ENCODE measurements at regions not wholly inside any gene's neighbourhood (a gene's known extent, or its start where the extent isn't known, plus 50 kb on each side); places are given as distances from the start of the nearest gene placed in this dataset.
"Not testable (repeated sequence)": the region's sequence is repeated elsewhere in the genome, so short reads cannot be mapped to it uniquely, and the experiment has no call there.

DNA sequence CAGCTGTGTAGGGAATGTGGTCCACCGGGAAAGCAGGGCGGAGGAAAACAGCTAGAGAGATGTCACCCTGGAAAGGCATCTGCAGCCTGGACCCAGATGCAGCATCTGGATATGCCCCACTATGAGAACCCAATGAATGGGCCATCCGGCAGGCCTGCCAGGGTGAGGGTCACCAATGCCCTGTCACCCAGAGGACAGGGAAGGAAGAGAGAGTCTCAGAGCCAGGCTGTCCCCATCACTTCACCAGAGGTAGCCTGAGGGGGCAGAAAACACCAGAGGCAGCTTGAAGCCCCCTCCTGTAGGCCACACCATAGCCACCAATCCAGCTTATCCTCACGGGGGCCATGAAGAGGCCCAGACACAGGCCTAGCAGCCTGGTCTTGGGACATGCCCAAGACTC, 118.8 kb downstream of the TUBA3C start:
- DNase-seq (ENCODE audit: low spot score) (no peak), FAIRE-seq (no peak)

DNA sequence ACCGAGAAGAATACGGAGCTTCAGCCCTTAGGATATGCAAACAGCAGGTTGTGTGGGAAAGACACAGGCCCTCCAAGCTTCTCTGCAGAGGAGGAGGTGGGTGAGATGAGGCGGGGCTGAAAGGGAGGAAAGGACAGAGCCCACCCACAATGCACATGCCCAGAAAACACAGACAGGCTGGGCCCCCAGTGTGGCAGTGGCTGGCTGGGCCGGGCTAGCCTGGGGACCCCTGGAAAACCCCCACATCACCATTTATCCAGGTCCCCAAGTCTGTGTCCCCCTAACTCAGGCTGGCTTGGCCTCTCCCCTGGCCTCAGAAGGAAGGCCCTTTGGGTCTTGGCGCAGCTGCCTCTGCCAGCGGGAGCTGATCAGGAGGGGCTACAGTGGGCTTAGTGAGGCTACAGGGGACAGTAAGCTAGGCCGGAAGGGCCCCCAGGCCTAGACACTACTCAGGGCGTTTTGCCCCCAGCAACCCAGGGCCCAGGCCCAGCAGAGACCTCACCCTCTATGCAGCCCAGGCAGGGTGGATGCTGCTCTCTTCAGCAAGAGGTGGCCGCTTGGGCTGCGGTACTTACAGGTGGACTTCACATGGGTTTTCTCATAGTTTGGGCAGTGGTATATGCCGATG, 119.5 kb downstream of the TUBA3C start:
- no peak for FAIRE-seq

DNA sequence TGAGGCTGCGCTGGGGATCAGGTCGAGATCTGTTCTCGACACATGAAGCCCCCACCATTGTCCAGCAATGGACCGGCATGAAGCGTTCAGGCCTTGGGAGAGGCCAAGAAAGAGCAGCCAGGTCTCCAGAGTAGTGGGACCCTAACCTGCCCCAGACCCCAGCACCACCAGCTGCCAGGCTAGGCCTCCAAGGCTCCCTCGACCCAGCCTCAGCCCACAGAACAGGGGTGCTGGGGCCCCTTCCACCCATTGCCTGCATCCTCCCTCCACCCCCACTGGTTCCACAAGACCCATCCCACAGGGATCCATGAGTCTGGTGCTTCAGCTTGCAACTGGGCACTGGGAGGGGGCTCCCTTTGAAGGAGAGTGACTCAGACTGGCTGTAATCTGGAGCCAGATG, 120.3 kb downstream of the TUBA3C start:
- DNase-seq (ENCODE audit: low spot score) (no peak), FAIRE-seq (no peak)

More for the DNA sequence above, 119.5 kb downstream of the TUBA3C start:
- no peak for DNase-seq (ENCODE audit: low spot score)

DNA sequence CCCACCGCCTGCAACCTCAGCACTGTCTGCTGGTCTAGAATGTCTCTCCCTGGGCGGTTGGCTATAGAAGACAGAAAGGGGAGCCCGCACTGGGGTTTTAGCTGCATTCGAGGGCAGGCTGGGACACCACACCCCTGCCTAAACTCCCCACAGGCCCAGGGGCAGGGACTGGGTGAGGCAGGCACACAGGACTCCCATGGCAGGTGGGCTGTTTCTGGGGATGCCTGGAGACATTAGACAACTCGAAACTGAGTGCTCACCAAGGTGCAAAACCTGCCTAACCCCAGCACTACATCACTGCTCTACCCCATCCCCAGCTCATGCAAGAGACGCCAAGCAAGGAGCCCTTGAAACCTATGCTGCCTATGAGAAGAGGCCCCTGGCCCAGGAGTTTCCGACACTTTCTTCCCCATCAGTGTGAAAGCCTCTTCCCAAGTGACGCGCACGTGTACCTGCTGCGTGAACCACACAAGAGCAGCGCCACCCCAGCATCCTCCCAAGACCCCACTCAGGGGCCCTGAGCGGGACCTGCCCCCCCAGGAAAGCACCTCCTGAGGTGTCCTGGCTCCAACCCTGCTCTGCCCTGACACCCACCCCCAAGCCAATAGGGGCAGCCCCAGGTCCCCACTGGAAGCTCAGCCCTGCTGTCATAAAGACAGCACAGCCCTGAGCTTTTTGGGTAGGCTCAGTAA, 121.2 kb downstream of the TUBA3C start:
- no peak for DNase-seq (ENCODE audit: low spot score)
- no peak for FAIRE-seq

DNA sequence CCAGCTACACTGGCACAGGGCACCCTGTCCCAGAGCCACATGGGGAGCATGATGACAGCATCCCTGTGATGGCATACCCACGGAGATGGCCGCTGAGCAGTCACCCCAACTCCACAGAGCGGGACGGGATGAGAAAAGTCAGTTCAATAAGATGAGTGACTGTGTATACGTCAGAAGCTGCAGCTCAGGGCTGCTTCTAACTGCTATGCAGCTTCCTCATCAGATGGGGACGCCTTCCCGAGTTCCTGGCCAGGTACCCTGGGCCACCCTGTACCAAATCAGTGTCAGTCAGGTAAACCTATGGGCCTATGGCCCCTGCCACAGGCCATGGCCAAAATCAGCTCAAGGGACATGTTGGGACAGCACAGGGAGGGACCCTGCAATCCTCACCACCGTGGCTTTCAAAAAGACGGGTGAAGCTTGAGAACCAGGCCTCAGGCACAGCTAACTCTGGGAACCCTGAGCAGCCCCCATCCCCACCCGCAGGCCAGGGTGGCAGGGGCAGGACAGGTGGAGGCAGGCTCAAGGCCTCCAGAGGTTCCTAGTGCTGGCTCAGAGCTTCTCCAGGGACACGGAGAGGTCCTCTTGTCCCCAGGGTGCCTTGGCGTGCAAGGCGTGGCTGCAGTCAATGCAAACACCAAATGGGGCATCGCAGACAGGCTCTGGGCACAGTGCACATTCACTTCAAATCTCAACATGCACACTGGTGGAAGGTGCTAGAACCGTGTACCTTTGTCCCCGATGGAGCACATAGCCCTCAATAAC, 122.4 kb downstream of the TUBA3C start:
- DNase-seq (ENCODE audit: low spot score) (no peak), FAIRE-seq (no peak)

DNA sequence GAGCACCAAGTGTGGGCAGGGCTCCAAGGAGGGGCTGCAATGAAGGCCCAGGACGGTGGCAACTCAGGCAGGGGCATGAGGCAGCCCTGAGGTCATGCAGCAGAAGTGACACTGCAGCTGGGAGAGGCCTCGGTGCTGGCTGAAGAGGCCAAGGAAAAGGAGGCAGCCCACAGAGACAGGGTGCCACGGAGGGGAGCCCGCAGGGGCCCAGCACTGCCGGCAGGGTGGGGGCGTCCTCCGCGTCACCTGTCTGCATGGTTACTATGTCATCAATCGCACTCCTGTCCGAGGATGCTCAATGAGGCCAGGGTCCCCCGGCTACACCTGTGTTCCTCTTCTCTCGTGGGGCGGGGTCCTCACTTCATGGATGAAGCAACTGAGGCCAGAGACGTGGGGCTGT, 123.1 kb downstream of the TUBA3C start:
- no peak for DNase-seq (ENCODE audit: low spot score)
- no peak for FAIRE-seq

DNA sequence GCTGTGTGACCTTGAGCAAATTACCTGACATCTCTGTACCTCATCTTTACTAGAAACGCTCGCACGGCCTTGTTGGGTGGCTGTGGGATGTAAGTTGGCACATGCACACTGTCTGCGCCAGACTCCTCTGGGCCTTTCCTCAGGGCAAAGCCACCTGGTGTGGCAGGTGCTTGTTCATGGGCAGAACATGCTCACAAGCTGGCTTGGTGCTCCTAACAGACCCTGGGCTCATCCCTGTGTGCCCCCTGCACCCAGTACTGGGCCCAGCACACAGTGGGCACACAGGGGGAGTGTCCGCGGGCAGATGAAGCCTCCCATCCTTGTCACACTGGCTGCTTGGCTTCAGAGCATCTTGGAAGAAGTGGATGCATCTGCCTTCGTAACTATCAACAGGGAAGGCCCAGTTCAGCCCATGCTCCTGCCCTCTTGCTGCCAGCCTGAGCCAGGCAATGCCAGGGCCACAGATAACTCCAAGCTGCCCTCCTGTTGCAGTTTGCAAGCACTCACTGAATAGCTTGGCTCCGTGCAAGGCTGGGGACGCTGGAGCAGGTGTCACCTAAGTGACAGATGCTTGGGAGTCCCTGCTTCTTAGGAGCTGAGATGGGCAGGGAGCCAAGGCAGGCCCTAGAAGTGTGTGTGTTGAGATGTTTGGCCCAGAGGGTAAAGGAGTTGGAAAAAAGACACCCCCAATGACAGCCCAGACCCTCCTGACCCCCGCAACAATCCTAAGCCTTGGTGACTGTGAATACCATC, 123.9 kb downstream of the TUBA3C start:
- DNase-seq (ENCODE audit: low spot score) (no peak), FAIRE-seq (no peak)

DNA sequence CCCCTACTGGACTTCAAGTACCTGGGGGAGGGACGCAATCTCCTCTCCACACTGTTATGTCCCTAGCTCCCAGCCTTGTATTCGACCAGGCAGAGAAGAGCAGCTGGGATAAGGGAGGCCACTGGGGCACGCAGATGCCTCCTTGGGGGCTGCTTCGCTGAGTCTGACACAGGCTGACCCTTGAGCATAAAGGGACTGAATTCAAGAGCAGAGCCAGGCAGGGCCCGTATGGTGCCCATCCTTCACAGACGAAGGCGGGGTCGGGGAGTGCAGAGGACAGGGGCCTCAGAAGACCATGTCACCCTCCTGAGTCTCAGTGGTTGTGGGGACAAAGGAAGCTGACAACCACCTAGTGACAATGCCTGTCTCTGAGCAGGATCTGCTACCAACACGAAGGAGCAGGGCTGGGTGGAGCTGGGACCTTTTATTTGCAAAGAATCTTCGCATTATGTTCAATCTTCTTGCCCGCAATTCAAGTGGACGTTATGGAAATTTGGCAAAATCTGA, 124.6 kb downstream of the TUBA3C start:
- DNase-seq (ENCODE audit: low spot score), result no peak
- FAIRE-seq, result no peak

DNA sequence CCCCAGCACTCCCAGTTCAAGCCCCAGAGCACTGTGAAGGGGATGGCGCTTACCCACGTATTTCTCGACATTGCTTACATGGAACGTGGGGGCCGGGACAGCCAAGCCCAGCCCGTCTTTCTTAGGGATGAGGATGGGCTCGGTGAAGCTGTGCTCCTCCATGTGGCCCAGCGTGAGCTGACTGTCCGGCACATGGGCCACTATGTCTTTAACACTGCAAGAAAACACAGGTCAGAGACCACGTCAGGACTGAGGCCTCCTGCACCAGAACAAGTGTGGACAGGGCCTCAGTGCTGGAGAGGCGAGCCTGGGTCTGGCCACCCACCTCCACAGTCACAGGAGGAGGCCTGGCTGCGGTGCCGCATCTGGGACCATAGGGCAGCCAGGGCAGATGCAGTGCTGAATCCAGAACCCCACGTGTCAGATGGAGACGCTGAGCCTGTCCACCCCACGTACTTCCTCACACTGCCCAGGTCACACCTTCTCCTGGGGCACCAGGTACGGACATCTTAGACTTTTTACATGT, 125.2 kb downstream of the TUBA3C start:
- no peak for DNase-seq (ENCODE audit: low spot score)
- FAIRE-seq, result no peak

DNA sequence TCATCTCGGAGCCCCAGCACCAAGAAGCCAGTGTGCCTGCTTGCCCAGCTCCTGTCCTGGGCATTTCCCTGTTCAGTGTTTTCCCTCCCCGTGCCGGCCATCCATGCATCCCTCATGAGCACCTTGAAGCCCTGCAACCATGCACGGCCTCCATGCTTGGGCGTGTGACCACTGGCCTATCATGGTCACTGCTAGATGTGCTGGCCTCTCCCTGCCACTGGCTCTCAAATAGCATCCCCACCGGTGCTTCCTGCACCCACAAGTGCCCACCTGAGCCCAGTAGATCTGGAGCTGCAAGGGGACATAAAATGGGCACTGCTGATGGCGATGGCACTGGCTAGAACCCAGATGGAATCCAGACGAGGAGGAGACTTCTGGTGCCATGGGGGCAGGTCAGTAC, 126.0 kb downstream of the TUBA3C start:
- DNase-seq (ENCODE audit: low spot score) (no peak), FAIRE-seq (no peak)

DNA sequence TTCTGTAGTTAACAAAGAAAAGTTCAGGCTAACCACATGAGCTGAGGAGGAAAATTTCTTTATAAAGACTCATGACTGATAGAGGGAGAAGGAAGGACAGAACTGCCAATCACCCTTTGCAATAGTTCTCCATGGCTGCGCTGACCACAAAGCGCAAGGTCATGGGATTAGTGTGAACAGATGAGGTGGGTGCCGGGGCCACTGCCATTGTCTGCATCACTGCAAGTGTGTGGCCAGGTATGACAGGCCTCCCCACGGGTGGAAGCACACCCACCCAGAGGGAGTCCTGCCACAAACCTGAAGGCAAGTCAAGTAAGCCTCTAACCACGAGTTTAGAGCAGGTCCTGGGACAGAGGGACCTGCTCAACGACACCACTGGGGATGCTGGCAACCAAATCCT, 128.1 kb downstream of the TUBA3C start:
- FAIRE-seq (no peak), DNase-seq (ENCODE audit: low spot score) (no peak)

DNA sequence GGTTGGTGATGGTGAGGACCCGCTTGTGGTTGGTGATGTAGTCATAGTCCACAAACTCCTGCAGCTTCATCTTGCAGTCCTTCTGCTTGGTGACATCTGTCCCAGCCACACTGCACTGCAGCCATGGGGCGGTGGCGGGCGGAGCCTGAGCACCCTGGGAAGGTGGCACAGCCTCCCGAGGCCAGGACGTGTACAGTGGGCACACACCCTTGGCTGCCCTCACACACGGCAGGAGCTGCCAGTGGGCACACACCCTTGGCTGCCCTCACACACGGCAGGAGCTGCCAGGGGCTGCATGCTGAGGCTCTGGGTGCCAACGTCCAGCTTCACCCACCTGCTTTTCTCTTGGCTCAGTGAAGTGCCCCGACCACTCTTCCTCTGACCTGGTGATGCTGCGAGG, 128.7 kb downstream of the TUBA3C start:
- FAIRE-seq (no peak), DNase-seq (ENCODE audit: low spot score) (no peak)

DNA sequence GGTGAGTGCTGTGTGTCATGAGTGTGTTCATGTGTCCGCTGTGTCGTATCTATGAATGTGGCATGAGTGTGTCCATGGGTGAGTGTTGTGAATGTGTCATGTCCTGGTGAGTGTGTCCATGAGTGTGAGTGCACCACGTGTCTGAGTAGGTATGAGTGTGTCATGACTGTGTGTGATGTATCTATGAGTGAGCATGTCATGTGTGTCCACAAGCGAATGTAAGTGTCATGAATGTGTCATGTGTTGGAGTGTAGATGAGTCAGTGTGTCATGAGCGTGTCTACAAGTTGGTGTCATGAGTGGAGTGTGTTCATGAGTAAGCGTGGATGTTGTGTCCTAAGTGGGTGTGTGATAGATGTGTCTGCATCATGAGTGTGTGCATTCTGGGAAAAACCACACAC, 129.4 kb downstream of the TUBA3C start:
- FAIRE-seq (no peak), DNase-seq (ENCODE audit: low spot score) (no peak)

DNA sequence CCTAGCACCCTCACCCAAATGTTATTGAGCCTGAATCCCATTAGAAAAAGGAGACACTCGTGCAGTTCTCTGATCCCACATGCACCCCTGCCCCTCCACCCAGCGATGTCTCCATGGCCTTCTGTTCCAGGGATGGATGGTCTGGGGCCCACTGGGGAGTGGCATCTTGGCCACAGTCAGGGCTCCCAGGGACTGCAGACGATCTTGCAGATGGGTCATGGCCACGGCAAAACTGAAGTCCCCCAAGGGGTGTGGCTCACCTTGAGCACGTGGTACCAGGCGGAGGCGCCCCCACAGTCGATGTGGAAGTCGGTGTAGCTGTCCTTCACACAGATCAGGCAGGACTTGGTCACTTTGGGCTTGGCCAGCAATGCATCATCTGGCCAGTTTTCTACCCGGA, 130.7 kb downstream of the TUBA3C start:
- FAIRE-seq (no peak), DNase-seq (ENCODE audit: low spot score) (no peak)

DNA sequence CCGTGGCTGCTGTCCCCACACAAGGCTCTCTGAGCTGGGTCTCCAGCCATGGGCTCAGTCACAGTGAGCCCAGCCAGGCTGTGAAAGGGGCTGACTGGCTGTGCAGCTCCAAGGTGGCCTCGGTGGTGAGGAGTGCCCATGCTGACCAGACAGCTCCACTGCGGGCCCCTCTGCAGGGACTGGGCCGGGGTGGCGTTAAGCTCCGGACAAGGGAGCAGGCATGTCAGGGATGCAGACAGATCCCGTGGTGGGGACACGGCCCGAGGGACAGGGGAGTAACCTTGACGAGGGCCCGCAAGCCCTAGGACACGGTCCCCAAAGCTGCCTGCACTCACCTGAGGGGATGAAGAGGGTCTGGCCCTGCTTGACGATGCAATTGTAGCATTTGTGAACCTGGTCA, 132.0 kb downstream of the TUBA3C start:
- not testable (repeated sequence) for FAIRE-seq; DNase-seq (ENCODE audit: low spot score)

DNA sequence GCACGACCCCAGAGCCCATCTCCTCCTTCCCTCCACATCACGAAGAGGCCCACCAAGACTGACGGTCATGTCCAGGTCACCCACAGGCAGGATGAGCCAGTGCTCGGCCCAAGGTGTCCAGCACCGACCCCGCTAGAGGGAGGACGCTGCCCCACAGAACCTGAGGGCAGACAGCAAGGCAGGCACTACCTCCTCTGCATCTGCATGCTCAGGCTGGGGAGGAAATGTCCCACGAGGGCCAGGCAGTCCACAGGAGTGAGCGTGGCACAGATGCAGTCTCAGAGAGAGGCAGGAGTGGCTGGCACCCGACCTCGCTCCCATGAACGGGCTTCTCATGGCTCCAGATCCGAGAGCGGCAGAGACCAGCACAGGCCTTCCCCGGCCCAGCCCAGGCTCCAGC, 133.2 kb downstream of the TUBA3C start:
- no peak for DNase-seq (ENCODE audit: low spot score)
- no peak for FAIRE-seq

DNA sequence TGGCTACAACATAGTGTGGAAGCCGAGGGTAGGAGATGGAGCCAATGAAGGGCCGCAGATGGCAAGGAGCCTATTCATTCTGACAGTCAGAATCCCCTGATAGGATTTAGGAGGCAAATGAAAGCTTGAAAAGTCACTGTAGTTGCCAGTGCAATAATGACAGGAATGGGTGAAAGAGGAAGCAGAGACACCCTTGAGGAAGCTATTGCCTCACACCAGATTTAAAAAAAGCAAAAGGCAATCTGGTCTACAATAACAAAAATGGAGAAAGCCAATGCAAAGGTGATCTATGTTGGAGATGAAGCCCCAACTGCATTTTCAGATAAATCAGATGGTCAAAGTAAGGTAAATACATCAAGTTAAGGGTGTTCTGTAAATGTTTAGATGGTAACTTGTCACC, 158.5 kb downstream of the TUBA3C start:
- DNase-seq (ENCODE audit: low spot score) (no peak), FAIRE-seq (no peak)

DNA sequence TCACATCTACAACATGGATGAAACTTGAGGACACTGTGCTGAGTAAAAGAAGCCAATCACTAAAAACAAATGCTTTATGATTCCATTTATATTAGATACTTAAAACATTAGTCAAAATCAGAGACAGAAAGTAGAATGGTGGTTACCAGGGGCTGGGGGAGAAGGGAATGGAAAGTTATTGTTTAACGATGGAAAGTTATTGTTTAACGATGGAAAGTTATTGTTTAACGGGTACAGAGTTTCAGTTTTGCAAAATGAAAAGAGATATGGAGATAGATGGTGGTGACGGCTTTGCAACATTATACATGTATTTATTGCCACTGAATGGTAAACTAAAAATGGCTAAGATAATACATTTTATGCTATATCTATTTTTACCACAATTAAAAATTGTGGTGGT, 160.6 kb downstream of the TUBA3C start:
- FAIRE-seq (no peak), DNase-seq (ENCODE audit: low spot score) (no peak)

DNA sequence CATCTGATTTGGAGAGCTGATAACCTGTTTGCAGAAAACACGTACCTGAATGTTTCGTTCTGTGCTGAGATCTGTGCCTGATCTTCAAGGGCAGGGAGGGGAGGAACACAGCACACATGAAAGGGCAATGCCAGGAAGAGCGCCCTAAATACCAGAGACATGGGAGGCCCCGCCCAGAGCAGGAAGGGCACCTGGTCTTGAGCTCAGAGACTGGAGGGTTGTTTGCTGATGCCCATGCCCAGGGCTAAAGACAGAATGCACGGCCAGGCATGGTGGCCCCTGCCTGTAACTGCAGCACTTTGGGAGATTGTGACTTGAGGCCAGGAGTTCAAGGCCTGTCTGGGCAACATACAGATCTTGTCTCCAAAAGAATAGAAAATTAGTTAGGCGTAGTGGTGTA, 183.2 kb downstream of the TUBA3C start:
- DNase-seq (ENCODE audit: low spot score), result no peak
- FAIRE-seq, result no peak

DNA sequence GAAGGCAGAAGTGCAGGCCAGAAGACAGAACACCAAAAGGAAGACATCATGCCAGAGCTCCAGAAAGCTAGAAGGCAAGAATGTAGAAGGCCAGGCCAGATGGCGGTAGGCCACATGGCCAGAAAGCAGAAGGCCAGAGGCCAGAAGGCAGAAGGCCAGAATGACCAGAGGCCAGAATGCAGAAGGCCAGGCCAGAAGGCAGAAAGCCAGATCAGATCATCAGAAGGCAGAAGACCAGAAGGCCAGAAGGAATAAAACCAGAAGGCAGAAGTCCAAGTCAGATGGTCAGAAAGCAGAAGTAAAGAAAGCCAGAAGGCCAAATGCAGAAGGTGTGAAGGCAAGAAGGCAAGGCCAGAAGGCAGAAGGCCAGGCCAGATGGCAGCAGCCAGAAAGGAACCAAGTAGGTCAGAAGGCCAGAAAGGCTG, 185.0 kb downstream of the TUBA3C start:
- FAIRE-seq, result no peak
- DNase-seq (ENCODE audit: low spot score), result no peak

DNA sequence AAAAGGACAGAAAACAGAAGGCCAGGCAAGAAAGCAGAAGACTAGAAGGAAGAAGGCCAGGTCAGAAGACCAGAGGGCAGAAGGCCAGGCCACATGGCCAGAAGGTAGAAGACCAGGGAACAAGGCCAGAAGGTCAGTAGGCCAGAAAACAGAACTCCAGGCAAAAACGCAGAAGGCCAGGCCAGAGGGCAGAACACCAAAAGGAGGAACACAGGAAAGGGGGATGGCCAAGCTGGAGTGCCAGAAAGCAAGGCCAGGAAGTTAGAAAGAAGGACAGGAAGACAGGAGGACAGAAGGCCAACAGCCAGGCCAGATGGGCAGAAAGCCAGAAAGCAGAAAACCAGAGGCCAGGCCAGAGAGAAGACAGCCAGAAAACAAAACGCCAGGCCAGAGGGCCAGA, 185.4 kb downstream of the TUBA3C start:
- FAIRE-seq (no peak), DNase-seq (ENCODE audit: low spot score) (no peak)

Data from urothelium cell line (cell line).